HG02610 (cell line): ENCODE measurements at regions not wholly inside any gene's neighbourhood (a gene's known extent, or its start where the extent isn't known, plus 50 kb on each side); places are given as distances from the start of the nearest gene placed in this dataset.
"Not testable (repeated sequence)": the region's sequence is repeated elsewhere in the genome, so short reads cannot be mapped to it uniquely, and the experiment has no call there.

Experiments used
- ATAC-seq: cut with Tn5 transposase; IDR thresholded peaks from one replicate; pipeline ENCODE4 v1.9.1; 2021; ENCODE audit warnings: mild to moderate bottlenecking, moderate library complexity; ENCODE audit not compliant: unreplicated experiment

DNA sequence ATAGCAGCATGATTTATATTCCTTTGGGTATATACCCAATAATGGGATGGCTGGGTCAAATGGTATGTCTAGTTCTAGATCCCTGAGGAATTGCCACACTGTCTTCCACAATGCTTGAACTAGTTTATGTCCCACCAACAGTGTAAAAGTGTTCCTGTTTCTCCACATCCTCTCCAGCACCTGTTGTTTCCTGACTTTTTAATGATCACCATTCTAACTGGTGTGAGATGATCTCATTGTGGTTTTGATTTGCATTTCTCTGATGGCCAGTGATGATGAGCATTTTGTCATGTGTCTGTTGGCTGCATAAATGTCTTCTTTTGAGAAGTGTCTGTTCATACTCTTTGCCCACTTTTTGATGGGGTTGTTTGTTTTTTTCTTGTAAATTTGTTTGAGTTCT lies 54.0 kb upstream of the GPR89A start:
- not testable (repeated sequence) for ATAC-seq

DNA sequence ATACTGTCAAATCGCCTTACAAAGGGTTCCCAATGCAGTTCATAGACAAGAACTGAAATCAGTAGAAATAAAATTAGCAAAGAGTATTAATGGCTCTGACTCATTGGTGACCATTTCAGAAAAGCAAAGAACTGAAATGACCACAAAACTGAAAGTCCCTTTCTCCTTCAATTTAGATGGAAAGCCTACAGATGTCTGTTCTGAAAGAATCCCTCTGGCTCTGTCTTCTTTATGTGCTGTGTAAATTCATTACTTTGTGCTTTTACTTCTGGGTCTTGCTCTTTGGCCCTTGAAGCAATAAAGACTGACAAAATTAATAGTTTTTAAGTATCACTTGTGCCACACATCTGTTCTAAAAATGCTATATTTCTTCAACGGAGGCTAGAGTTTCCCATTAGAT lies 62.7 kb upstream of the GPR89A start:
- ATAC-seq: no peak

DNA sequence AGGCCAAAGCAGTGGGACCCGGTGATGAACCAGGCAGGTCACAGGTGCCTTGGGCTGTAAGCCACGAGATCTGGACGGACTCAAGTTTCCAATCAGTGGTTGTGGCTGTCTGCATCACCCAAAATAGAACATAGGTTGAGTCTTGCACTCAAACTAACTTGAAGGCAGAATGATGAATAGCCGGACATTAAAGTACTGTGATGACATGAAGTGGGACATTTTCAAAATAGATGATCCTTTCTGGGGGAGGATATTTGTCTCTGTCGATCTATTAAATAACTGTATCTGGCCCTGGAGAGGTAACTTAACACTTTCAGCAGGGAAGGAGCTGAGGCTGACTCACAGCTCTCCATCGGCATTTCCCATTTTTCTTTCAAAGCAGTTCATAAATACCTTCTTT lies 66.1 kb upstream of the GPR89A start:
- not testable (repeated sequence) for ATAC-seq

- ATAC-seq: not testable (repeated sequence)
These were observed 66.5 kb upstream of the GPR89A start for GRCh38 chr1:145541246-145541645.

GRCh38 chr1:145538118-145538882 lies 69.5 kb upstream of the GPR89A start:
- not testable (repeated sequence) for ATAC-seq

- ATAC-seq: not testable (repeated sequence)
These were observed 70.8 kb upstream of the GPR89A start for GRCh38 chr1:145537003-145537402.

DNA sequence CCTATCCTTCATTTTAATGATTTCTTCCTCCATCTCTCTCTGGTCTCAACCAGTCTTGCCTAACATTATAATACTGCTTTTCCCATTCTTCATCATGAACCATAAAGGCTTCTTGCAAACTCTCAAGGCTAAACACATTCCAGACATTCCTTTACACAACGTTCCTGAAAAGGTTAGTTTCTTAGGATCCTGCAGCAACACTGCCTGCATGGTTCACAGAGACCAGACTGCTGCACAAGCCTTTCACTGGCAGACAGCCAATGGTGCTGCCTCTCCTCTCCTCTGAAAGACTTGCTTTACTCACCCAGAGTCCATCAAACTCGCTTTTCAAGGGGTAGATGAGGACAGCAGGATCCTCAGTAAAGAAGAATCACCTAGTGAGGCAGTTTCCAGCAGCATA lies 72.3 kb upstream of the GPR89A start:
- ATAC-seq: not testable (repeated sequence)

DNA sequence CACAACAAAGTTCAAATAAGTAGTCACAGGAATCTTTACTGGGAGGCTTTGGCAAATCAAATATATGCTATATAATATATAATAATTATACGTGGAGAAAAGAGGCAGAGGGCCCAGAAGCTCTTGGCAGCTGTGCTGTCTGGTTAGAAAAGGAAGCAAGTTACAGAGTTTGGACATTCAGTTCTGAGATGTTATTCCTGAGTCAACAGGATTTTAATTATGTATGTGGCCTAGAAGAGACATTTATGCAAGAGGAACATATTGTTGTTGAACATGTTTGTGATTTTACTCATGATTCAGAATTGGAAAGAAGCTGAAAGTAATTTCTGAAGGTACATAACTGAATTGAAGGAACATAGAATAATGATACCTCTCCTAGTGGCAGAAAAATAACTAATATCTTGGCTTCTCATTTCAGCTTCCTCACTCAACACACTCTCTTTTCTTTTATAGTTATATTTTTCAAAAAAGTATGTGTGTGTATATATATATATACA lies 79.7 kb upstream of the GPR89A start:
- ATAC-seq: not testable (repeated sequence)

DNA sequence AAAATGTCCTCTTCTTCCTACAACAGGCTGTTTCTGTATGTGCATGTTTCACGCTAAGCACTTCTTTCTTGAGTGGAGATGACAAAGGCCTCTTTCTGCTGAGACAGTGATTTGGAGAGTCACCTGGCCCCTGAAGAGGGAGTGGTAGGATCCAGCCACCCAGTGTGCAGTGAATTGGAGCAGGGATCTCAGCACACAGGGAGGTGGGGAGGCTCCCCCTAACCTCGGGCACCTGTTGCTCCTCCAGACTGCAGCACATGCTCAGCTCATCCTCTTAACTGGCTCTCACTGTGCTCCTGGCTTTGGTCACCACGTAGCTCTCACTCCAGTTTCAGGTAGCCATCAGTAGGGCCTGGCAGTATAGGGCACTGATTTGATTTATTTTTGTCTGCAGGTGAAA lies 87.6 kb upstream of the GPR89A start:
- ATAC-seq: not testable (repeated sequence)

DNA sequence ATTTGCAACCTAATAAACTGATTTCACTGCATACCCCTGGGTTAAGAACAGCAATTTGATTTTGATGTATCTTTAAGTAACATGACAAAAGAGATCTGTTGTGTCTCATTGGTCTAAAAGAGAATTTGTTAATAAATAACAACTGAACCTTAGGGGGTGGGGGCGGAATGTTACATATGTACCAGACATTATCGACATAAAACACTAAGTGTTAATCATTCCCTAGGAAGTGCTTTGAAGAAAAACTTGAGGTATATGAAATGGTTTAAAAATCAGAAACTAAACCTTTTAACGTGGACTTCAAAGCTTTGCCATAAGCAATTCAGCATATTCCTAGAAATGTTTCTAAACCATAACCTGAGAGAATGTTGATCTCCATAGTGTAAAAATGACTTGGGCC lies 88.5 kb upstream of the GPR89A start:
- ATAC-seq: not testable (repeated sequence)

DNA sequence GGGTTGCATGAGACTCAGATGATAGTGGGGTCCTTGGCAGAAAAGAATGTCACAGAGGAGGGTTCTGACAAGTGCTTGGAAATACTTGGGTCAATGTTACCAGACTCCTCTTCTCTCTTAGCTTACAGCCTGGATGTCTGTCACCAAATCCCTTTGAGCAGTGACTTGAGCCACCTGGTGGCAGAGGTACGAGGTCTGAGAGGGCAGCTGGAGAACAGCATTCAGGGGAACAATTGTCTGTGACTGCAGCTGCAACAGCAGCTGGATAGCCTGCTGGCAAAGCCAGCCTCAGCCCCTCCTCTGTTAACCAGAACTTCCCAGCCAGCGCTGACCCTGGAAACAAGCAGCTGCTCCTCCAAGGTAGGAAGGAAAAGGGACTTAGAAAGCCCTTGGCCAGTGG lies 87.6 kb upstream of the NBPF20 start:
- not testable (repeated sequence) for ATAC-seq

GRCh38 chr1:145508053-145508452 lies 82.7 kb upstream of the NBPF20 start:
- ATAC-seq: peak; percentile 59

GRCh38 chr1:145505663-145506647 lies 80.6 kb upstream of the NBPF20 start:
- ATAC-seq: not testable (repeated sequence)

DNA sequence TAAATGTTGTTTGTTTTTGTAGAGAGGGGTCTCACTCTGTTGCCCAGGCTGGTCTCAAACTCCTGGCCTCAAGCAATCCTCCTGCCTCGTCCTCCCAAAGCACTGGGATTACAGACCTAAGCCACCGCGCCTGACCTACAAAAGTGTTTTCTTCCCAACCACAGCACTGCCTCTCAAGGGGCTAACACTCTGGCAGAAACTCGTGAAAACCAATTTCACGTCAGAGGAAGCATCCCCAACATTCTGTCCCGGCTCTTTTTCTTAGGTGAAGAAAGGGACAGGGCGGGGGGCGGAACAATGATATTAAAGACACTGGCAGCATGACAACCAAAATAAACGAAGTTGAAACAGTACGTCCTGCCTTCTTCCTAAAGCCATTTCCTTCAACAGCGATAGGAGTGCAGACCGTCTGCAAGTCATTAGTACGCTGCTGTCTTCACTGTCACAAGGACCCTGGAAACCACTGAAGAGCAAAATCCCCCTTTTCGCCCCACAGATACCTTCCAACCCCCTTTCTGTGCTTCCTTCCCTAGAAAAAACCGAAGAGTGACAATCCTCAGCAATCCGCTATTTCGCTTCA lies 79.5 kb upstream of the NBPF20 start:
- not testable (repeated sequence) for ATAC-seq

GRCh38 chr1:145504310-145504709 lies 78.9 kb upstream of the NBPF20 start:
- not testable (repeated sequence) for ATAC-seq

DNA sequence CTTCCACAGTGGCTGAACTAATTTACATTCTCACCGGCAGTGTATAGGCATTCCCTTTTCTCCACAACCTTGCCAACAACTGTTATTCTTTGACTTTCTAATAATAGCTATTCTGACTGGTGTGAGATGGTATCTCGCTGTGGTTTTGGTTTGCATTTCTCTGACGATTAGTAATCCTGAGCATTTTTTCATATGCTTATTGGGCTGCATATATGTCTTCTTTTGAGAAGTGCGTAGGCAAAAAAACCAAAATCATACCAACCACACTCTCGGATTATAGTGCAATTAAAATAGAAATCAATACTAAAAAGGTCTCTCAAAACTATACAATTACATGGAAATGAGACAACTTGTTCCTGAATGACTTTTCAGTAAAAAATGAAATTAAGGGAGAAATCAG lies 74.8 kb upstream of the NBPF20 start:
- not testable (repeated sequence) for ATAC-seq

DNA sequence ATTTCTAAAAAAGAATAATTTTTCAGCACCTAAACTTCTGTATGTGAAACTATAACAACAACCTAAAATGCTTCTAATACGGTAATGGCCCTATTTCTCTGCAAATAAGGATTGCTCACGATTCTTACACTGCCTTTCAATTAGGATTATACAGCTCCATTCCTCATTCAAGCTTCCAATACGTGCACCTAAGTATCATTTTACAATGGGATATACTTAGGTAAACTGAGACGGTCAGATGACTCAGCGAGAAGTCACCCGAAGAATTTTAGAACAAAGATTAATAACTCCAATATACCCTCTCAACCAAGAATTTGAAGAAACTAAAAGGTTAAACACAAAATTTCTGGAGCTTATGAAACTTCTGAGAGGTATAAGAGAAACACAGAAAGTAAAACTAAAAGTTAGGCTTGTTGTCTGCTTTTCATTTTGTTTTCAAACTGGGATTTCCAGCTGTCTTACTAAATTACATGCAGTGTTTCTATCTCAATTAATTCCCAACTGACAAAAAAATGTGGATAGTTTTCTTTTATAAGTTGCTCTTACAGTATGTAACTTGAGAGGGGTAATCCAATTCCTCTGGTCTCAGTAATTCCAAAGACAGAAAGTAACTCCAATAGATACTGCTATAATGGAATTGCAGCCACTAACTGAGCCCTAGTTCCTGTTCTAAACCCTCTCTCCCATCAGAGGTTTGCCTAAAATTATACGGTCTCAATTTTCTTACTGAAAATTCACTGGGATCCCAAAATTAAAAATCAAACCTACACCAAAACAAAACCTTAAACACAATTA lies 69.9 kb upstream of the NBPF20 start:
- not testable (repeated sequence) for ATAC-seq

DNA sequence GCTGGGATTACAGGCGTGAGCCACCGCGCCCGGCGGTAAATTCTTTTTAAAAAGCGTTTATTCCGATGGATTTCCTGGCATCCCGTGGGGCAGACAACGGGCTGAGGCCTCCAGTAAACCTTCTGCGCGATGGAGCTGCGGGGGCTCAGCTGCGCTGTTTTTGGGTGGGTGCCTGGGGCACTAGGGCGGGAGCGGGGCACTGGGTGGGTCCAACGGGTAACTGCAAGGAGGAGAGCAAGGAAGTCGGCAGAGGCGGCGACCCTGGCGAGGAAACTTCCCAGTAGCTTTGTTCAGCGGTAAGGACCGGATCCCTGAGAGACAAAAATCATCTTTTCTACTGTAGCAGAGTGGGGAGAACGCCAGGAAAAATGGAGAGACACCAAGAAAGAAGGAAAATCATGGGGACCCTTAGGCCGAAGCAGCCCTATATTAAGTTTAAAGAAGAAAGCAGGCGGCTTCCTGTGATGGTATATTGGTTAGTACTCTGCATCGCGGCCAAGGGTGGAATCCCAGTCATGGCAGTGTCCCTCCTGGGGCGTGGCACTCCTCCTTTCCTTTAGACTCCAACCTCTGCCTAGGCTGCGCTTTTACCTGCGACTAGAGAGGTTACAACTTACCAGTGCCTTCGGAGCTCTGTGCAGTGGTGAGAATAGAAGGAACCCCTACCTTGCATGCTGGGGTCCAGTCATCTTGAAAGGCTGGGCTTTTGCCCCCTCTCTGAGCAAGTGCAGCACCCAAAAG lies 63.0 kb upstream of the NBPF20 start:
- not testable (repeated sequence) for ATAC-seq

DNA sequence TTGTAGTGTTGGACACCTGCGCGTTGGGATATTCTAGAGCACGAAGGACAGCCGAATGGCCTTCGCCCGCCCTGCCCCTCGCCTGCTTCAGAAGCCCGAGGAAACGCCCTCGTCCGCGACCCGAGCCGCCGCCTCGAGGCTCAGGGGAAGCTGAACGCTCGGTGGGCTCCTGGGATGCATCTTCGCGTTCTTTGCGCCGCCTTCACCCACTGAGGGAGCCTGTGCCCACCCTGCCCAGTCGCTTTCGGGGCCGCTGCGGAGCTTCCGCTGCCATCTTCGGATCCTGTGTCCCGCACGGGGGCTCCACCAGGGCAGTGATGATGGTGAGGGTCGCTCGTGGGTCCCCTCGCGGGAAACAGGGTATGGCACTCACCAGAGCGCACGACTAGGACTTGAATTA lies 61.8 kb upstream of the NBPF20 start:
- ATAC-seq: not testable (repeated sequence)

DNA sequence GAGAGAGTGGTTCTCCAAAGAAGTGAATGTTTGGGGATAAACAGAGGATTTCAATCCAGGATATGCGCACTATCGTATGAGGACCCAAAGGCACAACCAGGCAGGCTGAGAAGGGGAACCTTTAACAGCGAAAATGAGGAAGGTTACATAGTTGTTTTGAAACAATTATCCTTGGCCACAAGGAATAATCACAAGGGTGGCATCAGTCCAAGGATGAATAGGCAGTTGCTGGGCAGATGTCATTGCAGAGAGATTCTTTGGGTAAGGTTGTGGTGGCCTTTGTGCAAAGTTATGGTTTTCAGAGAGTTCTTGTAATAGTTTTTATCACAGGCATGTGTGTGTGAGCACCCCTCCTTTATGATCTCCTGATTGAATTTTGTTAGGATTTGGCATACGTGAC lies 58.9 kb upstream of the NBPF20 start:
- not testable (repeated sequence) for ATAC-seq
